ENCODE measurements at regions not wholly inside any gene's neighbourhood (a gene's known extent, or its start where the extent isn't known, plus 50 kb on each side); places are given as distances from the start of the nearest gene placed in this dataset.

GRCh38 chr5:3303777-3304176 lies 291.9 kb upstream of the IRX1 start:
- H3K9me2 ChIP-seq (ENCODE audit: insufficient read depth): no peaks in the 10 kb centered on the region
- no peaks in the 10 kb centered on the region for H4K20me1 ChIP-seq (ENCODE audit: insufficient read depth)
- no peak for DNase-seq (ENCODE audit: low read depth, low spot score)
- H3K4me2 ChIP-seq (ENCODE audit: low read length): no peak overlapping the region
- no peaks in the 10 kb centered on the region for H3K4me1 ChIP-seq (ENCODE audit: control insufficient read depth in 1 of 2, insufficient read depth in 2 of 2, low read length in 2 of 2)
- H3K9me3 ChIP-seq (ENCODE audit: control insufficient read depth in 1 of 2, insufficient read depth in 1 of 2, low read depth in 1 of 2, low read length in 2 of 2): peaks cover 3 to 22% of the 10 kb centered on the region in 2 experiments; a peak in 2 of 4 replicates
- intact Hi-C loops (cut with micrococcal nuclease): no loop called here
- no peak overlapping the region for H3K27ac ChIP-seq (ENCODE audit: low read depth, low read length)
- CTCF ChIA-PET: no interaction called here
- POLR2A ChIA-PET: no interaction called here
- no peaks in the 10 kb centered on the region for H3K79me2 ChIP-seq (ENCODE audit: insufficient read depth, low read length)
- H3K4me3 ChIP-seq (replicated peaks in 1 of 2; ENCODE audit: low read depth in 1 of 2, low read length in 2 of 2): no peak overlapping the region
- H3K27me3 ChIP-seq (ENCODE audit: insufficient read depth, low read length): no peaks in the 10 kb centered on the region
- no peak overlapping the region for H3K9ac ChIP-seq (ENCODE audit: low read length)
- BruUV-seq (replicated peaks): no TSS peak
- RAD21 ChIA-PET (ENCODE audit: low non-redundant PET in 1 of 2, low total read pairs in 2 of 2, uncharacterized antibody in 2 of 2, unreplicated experiment in 2 of 2): no interaction called here
- H3K36me3 ChIP-seq (ENCODE audit: control insufficient read depth in 1 of 2, insufficient read depth in 2 of 2, low read length in 2 of 2): no peaks in the 10 kb centered on the region
- TF ChIP-seq ELF1 (IDR thresholded peaks at IDR 0.05; ENCODE audit: borderline replicate concordance, low read depth) (no peak), EZH2phosphoT487 (IDR thresholded peaks at IDR 0.05; ENCODE audit: borderline replicate concordance) (no peak), SRF (IDR thresholded peaks at IDR 0.05; ENCODE audit: low read depth) (no peak)
- no peak for ATAC-seq
- H2AFZ ChIP-seq (ENCODE audit: low read depth, low read length, poor library complexity, severe bottlenecking): no peak overlapping the region

- ChIA-PET RAD21 (ENCODE audit: low non-redundant PET in 1 of 2, low total read pairs in 2 of 2, uncharacterized antibody in 2 of 2, unreplicated experiment in 2 of 2) (no interaction called here), CTCF (no interaction called here), POLR2A (no interaction called here)
- H3K4me3 ChIP-seq (replicated peaks in 1 of 2; ENCODE audit: low read depth in 1 of 2, low read length in 2 of 2): no peak overlapping the region
- H4K20me1 ChIP-seq (ENCODE audit: insufficient read depth): no peaks in the 10 kb centered on the region
- TF ChIP-seq ELF1 (IDR thresholded peaks at IDR 0.05; ENCODE audit: borderline replicate concordance, low read depth): no peak
- TF ChIP-seq POLR2AphosphoS5 (IDR thresholded peaks at IDR 0.05; ENCODE audit: low read depth, low read length): no peak
- no peak for TF ChIP-seq REST (IDR thresholded peaks at IDR 0.05; ENCODE audit: low read depth)
- no peak for TF ChIP-seq MAX (IDR thresholded peaks at IDR 0.05)
- no peak for TF ChIP-seq CEBPB (IDR thresholded peaks at IDR 0.05; ENCODE audit: low read depth)
- no peak for TF ChIP-seq EGR1 (IDR thresholded peaks at IDR 0.05; ENCODE audit: low read depth)
- no peak for TF ChIP-seq SRF (IDR thresholded peaks at IDR 0.05; ENCODE audit: low read depth)
- TF ChIP-seq RAD21 (IDR thresholded peaks at IDR 0.05; ENCODE audit: low read depth): no peak
- TF ChIP-seq ZBTB33 (IDR thresholded peaks at IDR 0.05; ENCODE audit: extremely low read depth, insufficient replicate concordance, low read length): no peak
- no peak for TF ChIP-seq CTCF (IDR thresholded peaks at IDR 0.05 in 2 of 3, conservative IDR thresholded peaks at IDR 0.05 in 1 of 3; ENCODE audit: borderline replicate concordance in 1 of 3, insufficient read depth in 1 of 3, low read depth in 2 of 3, low read length in 2 of 3)
- H3K79me2 ChIP-seq (ENCODE audit: insufficient read depth, low read length): no peaks in the 10 kb centered on the region
- ATAC-seq: no peak
- H3K9me3 ChIP-seq (ENCODE audit: control insufficient read depth in 1 of 2, insufficient read depth in 1 of 2, low read depth in 1 of 2, low read length in 2 of 2): peaks cover 5 to 28% of the 10 kb centered on the region in 2 experiments; a peak in 2 of 4 replicates
- H3K4me2 ChIP-seq (ENCODE audit: low read length): no peak overlapping the region
- H3K9me2 ChIP-seq (ENCODE audit: insufficient read depth): no peaks in the 10 kb centered on the region
- H3K27ac ChIP-seq (ENCODE audit: low read depth, low read length): no peak overlapping the region
- no peak overlapping the region for H3K9ac ChIP-seq (ENCODE audit: low read length)
- H2AFZ ChIP-seq (ENCODE audit: low read depth, low read length, poor library complexity, severe bottlenecking): no peak overlapping the region
- no peak for DNase-seq (ENCODE audit: low read depth, low spot score)
- intact Hi-C loops (cut with micrococcal nuclease): no loop called here
- no TSS peak for BruUV-seq (replicated peaks)
- no peaks in the 10 kb centered on the region for H3K27me3 ChIP-seq (ENCODE audit: insufficient read depth, low read length)
- no peaks in the 10 kb centered on the region for H3K36me3 ChIP-seq (ENCODE audit: control insufficient read depth in 1 of 2, insufficient read depth in 2 of 2, low read length in 2 of 2)
- H3K4me1 ChIP-seq (ENCODE audit: control insufficient read depth in 1 of 2, insufficient read depth in 2 of 2, low read length in 2 of 2): no peaks in the 10 kb centered on the region
Measured at GRCh38 chr5:3302228-3302627, 293.4 kb upstream of the IRX1 start.
